Liver (tissue), 3 donors: ENCODE measurements at regions not wholly inside any gene's neighbourhood (a gene's known extent, or its start where the extent isn't known, plus 50 kb on each side); places are given as distances from the start of the nearest gene placed in this dataset.

Source experiments
- ATF3 ChIP-seq: IDR thresholded peaks from 2 replicates; pipeline ENCODE4 v1.6.1; 2016; ENCODE audit warnings: antibody characterized with exemption
- CTCF ChIP-seq: fragments of 150-350 bp; IDR thresholded peaks from 2 replicates; pipeline ENCODE4 v1.5.1; 2017; ENCODE audit warnings: improper control_type of control experiment, low read depth, low read length; ENCODE audit not compliant: missing input control
- FOXA1 ChIP-seq: IDR thresholded peaks from 2 replicates; pipeline ENCODE4 v1.6.1; 2016; ENCODE audit warnings: antibody characterized with exemption
- GABPA ChIP-seq, 2 donors: IDR thresholded peaks in 1 of 2; conservative IDR thresholded peaks in 1 of 2; 2 replicates each; pipeline ENCODE4 v1.6.1; 2016; ENCODE audit warnings: antibody characterized with exemption in 2 of 2, mild to moderate bottlenecking in 1 of 2, moderate library complexity in 1 of 2
- JUND ChIP-seq, 2 donors: IDR thresholded peaks; 2 replicates each; pipeline ENCODE4 v1.6.1; 2016; ENCODE audit warnings: antibody characterized with exemption in 2 of 2
- MAX ChIP-seq: IDR thresholded peaks from 2 replicates; pipeline ENCODE4 v1.6.1; 2016; ENCODE audit warnings: antibody characterized with exemption
- REST ChIP-seq: IDR thresholded peaks from 2 replicates; pipeline ENCODE4 v1.6.1; 2016; ENCODE audit warnings: antibody characterized with exemption, mild to moderate bottlenecking
- TAF1 ChIP-seq: conservative IDR thresholded peaks from 2 replicates; pipeline ENCODE4 v1.6.1; 2016; ENCODE audit warnings: antibody characterized with exemption, mild to moderate bottlenecking
- YY1 ChIP-seq: IDR thresholded peaks from 2 replicates; pipeline ENCODE4 v1.6.1; 2016; ENCODE audit warnings: antibody characterized with exemption, mild to moderate bottlenecking
- ZBTB33 ChIP-seq: IDR thresholded peaks from 2 replicates; pipeline ENCODE4 v1.6.1; 2016; ENCODE audit warnings: antibody characterized with exemption
- donor health status: healthy.
- donor health status: healthy.

- TF ChIP-seq REST (no peak), ATF3 (no peak), CTCF (no peak), TAF1 (no peak), FOXA1 (no peak), YY1 (no peak), ZBTB33 (no peak), JUND (IDR thresholded peaks at IDR 0.05) (no peak), GABPA (IDR thresholded peaks at IDR 0.05 in 1 of 2, conservative IDR thresholded peaks at IDR 0.05 in 1 of 2) (no peak), MAX (no peak)
These were observed 138.8 kb upstream of the WNT4 start for GRCh38 chr1:22281521-22282363.
